ENCODE measurements at regions not wholly inside any gene's neighbourhood (a gene's known extent, or its start where the extent isn't known, plus 50 kb on each side); places are given as distances from the start of the nearest gene placed in this dataset.

- H3K4me3 ChIP-seq (ENCODE audit: low read depth in 1 of 2, low read length in 2 of 2): no peak overlapping the region
- no peaks in the 10 kb centered on the region for H3K27me3 ChIP-seq (ENCODE audit: control insufficient read depth in 1 of 2, insufficient read depth in 2 of 2, low read length in 2 of 2)
- no peaks in the 10 kb centered on the region for H3K9me3 ChIP-seq (ENCODE audit: control insufficient read depth in 1 of 2, low read length in 2 of 2)
- H3K27ac ChIP-seq (ENCODE audit: low read depth, low read length): no peak overlapping the region
- H3K9ac ChIP-seq (ENCODE audit: low read depth in 1 of 2, low read length in 2 of 2): no peak overlapping the region
- H3K36me3 ChIP-seq (ENCODE audit: control insufficient read depth in 1 of 2, insufficient read depth in 2 of 2, low read length in 2 of 2): peaks cover 0 to 20% of the 10 kb centered on the region in 2 donors
- H3K4me1 ChIP-seq (ENCODE audit: control insufficient read depth in 1 of 2, insufficient read depth in 2 of 2, low read length in 2 of 2): no peaks in the 10 kb centered on the region
These were observed 201.0 kb downstream of the SIPA1L2 start for GRCh38 chr1:232428786-232429530.

- no peaks in the 10 kb centered on the region for H3K9me3 ChIP-seq (ENCODE audit: control insufficient read depth in 1 of 2, low read length in 2 of 2)
- H3K36me3 ChIP-seq (ENCODE audit: control insufficient read depth in 1 of 2, insufficient read depth in 2 of 2, low read length in 2 of 2): peaks cover 0 to 23% of the 10 kb centered on the region in 2 donors
- no peaks in the 10 kb centered on the region for H3K4me1 ChIP-seq (ENCODE audit: control insufficient read depth in 1 of 2, insufficient read depth in 2 of 2, low read length in 2 of 2)
- H3K27me3 ChIP-seq (ENCODE audit: control insufficient read depth in 1 of 2, insufficient read depth in 2 of 2, low read length in 2 of 2): no peaks in the 10 kb centered on the region
- no peak overlapping the region for H3K27ac ChIP-seq (ENCODE audit: low read depth, low read length)
- no peak overlapping the region for H3K9ac ChIP-seq (ENCODE audit: low read depth in 1 of 2, low read length in 2 of 2)
- H3K4me3 ChIP-seq (ENCODE audit: low read depth in 1 of 2, low read length in 2 of 2): no peak overlapping the region
These were observed 201.8 kb downstream of the SIPA1L2 start for GRCh38 chr1:232428036-232428645.

GRCh38 chr1:232426801-232427200 lies 203.1 kb downstream of the SIPA1L2 start:
- Histone ChIP-seq H3K36me3 (ENCODE audit: control insufficient read depth in 1 of 2, insufficient read depth in 2 of 2, low read length in 2 of 2) (peaks cover 0 to 24% of the 10 kb centered on the region in 2 donors), H3K27me3 (ENCODE audit: control insufficient read depth in 1 of 2, insufficient read depth in 2 of 2, low read length in 2 of 2) (no peaks in the 10 kb centered on the region), H3K4me1 (ENCODE audit: control insufficient read depth in 1 of 2, insufficient read depth in 2 of 2, low read length in 2 of 2) (no peaks in the 10 kb centered on the region), H3K9me3 (ENCODE audit: control insufficient read depth in 1 of 2, low read length in 2 of 2) (no peaks in the 10 kb centered on the region), H3K4me3 (ENCODE audit: low read depth in 1 of 2, low read length in 2 of 2) (no peak overlapping the region), H3K9ac (ENCODE audit: low read depth in 1 of 2, low read length in 2 of 2) (no peak overlapping the region), H3K27ac (ENCODE audit: low read depth, low read length) (no peak overlapping the region)

GRCh38 chr1:232425421-232425820 lies 204.5 kb downstream of the SIPA1L2 start:
- Histone ChIP-seq H3K27me3 (ENCODE audit: control insufficient read depth in 1 of 2, insufficient read depth in 2 of 2, low read length in 2 of 2) (no peaks in the 10 kb centered on the region), H3K4me3 (ENCODE audit: low read depth in 1 of 2, low read length in 2 of 2) (no peak overlapping the region), H3K27ac (ENCODE audit: low read depth, low read length) (no peak overlapping the region), H3K9me3 (ENCODE audit: control insufficient read depth in 1 of 2, low read length in 2 of 2) (no peaks in the 10 kb centered on the region), H3K4me1 (ENCODE audit: control insufficient read depth in 1 of 2, insufficient read depth in 2 of 2, low read length in 2 of 2) (no peaks in the 10 kb centered on the region), H3K9ac (ENCODE audit: low read depth in 1 of 2, low read length in 2 of 2) (no peak overlapping the region), H3K36me3 (ENCODE audit: control insufficient read depth in 1 of 2, insufficient read depth in 2 of 2, low read length in 2 of 2) (peaks cover 0 to 16% of the 10 kb centered on the region in 2 donors)

DNA sequence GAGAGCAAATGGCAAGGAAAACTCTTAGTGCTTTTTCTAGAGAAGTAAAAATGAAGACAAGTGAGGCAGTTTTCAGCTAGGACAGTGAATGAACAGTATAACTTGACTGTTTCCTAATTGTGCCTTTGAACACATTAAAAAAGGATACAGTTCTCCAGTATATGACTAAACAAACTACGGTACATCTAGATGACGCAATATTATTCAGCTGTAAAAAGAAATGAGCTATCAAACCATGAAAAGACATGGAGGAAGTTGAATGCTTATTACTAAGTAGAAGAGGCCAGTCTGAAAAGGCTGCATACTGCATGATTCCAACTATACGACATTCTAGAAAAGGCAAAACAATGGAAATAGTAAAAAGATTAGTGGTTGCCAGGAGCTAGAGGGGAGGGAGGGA lies 206.3 kb downstream of the SIPA1L2 start:
- no peak overlapping the region for H3K9ac ChIP-seq (ENCODE audit: low read depth in 1 of 2, low read length in 2 of 2)
- no peaks in the 10 kb centered on the region for H3K27me3 ChIP-seq (ENCODE audit: control insufficient read depth in 1 of 2, insufficient read depth in 2 of 2, low read length in 2 of 2)
- no peak overlapping the region for H3K4me3 ChIP-seq (ENCODE audit: low read depth in 1 of 2, low read length in 2 of 2)
- peaks cover 0 to 16% of the 10 kb centered on the region in 2 donors for H3K36me3 ChIP-seq (ENCODE audit: control insufficient read depth in 1 of 2, insufficient read depth in 2 of 2, low read length in 2 of 2)
- no peaks in the 10 kb centered on the region for H3K4me1 ChIP-seq (ENCODE audit: control insufficient read depth in 1 of 2, insufficient read depth in 2 of 2, low read length in 2 of 2)
- no peak overlapping the region for H3K27ac ChIP-seq (ENCODE audit: low read depth, low read length)
- no peaks in the 10 kb centered on the region for H3K9me3 ChIP-seq (ENCODE audit: control insufficient read depth in 1 of 2, low read length in 2 of 2)

DNA sequence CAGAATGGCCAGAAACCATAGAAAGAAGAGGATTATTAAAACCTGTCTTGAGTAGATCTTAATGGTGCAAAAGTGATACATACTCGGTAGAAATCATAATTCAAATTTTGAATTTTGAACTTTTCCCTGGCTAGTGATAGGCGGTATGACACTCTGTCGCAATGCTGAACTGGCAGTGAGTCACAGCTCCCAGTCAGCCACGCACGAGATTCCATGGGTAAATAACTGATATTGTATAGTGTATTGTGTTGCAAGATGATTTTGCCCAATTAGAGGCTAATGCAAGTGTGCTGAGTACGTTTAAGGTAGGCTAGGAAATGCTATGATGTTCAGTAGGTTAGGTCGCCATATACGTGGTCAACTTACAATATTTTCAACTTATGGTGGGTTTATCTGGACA lies 207.0 kb downstream of the SIPA1L2 start:
- peaks cover 0 to 16% of the 10 kb centered on the region in 2 donors for H3K36me3 ChIP-seq (ENCODE audit: control insufficient read depth in 1 of 2, insufficient read depth in 2 of 2, low read length in 2 of 2)

GRCh38 chr1:232422098-232422497 lies 207.8 kb downstream of the SIPA1L2 start:
- H3K27me3 ChIP-seq (ENCODE audit: control insufficient read depth in 1 of 2, insufficient read depth in 2 of 2, low read length in 2 of 2): no peaks in the 10 kb centered on the region
- no peak overlapping the region for H3K4me3 ChIP-seq (ENCODE audit: low read depth in 1 of 2, low read length in 2 of 2)
- no peak overlapping the region for H3K27ac ChIP-seq (ENCODE audit: low read depth, low read length)
- H3K9ac ChIP-seq (ENCODE audit: low read depth in 1 of 2, low read length in 2 of 2): no peak overlapping the region
- H3K4me1 ChIP-seq (ENCODE audit: control insufficient read depth in 1 of 2, insufficient read depth in 2 of 2, low read length in 2 of 2): no peaks in the 10 kb centered on the region
- no peaks in the 10 kb centered on the region for H3K9me3 ChIP-seq (ENCODE audit: control insufficient read depth in 1 of 2, low read length in 2 of 2)
- peaks cover 0 to 13% of the 10 kb centered on the region in 2 donors for H3K36me3 ChIP-seq (ENCODE audit: control insufficient read depth in 1 of 2, insufficient read depth in 2 of 2, low read length in 2 of 2)

More for the DNA sequence above, 207.0 kb downstream of the SIPA1L2 start:
- Histone ChIP-seq H3K9ac (ENCODE audit: low read depth in 1 of 2, low read length in 2 of 2) (no peak overlapping the region), H3K4me1 (ENCODE audit: control insufficient read depth in 1 of 2, insufficient read depth in 2 of 2, low read length in 2 of 2) (no peaks in the 10 kb centered on the region), H3K9me3 (ENCODE audit: control insufficient read depth in 1 of 2, low read length in 2 of 2) (no peaks in the 10 kb centered on the region), H3K27ac (ENCODE audit: low read depth, low read length) (no peak overlapping the region), H3K4me3 (ENCODE audit: low read depth in 1 of 2, low read length in 2 of 2) (no peak overlapping the region), H3K27me3 (ENCODE audit: control insufficient read depth in 1 of 2, insufficient read depth in 2 of 2, low read length in 2 of 2) (no peaks in the 10 kb centered on the region)

DNA sequence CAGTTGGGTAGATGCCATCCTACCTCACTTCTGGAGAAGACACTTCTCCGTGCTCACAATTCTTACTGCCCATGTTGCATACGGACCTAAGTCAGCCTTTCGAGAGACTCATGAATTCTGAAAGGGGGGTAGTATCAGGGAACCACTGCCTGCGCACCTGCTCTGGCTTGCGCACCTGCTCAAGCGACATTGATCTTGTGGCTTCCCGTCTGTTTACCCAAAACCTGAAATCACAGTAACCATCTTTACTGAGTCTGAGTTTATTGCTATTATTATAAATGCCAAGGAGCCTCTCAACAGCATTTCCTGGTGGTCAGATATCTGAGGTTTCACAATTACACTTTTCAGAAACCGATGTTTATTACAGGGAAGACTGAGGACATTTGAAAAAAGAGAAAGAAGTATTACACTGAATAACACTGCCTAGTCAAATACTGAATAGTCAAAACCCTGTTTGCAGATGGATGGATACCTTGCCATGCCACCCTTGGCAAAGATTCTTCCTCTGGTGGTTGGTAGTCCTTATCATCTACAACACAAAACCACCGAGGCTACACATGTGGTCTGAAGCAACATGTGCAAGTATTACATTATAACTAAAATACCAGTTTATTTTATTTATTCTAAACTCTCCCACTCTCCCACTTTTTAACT lies 208.7 kb downstream of the SIPA1L2 start:
- Histone ChIP-seq H3K36me3 (ENCODE audit: control insufficient read depth in 1 of 2, insufficient read depth in 2 of 2, low read length in 2 of 2) (peaks cover 0 to 11% of the 10 kb centered on the region in 2 donors), H3K27me3 (ENCODE audit: control insufficient read depth in 1 of 2, insufficient read depth in 2 of 2, low read length in 2 of 2) (no peaks in the 10 kb centered on the region), H3K9ac (ENCODE audit: low read depth in 1 of 2, low read length in 2 of 2) (no peak overlapping the region), H3K27ac (ENCODE audit: low read depth, low read length) (no peak overlapping the region), H3K4me3 (ENCODE audit: low read depth in 1 of 2, low read length in 2 of 2) (no peak overlapping the region), H3K9me3 (ENCODE audit: control insufficient read depth in 1 of 2, low read length in 2 of 2) (no peaks in the 10 kb centered on the region), H3K4me1 (ENCODE audit: control insufficient read depth in 1 of 2, insufficient read depth in 2 of 2, low read length in 2 of 2) (no peaks in the 10 kb centered on the region)

- no peak overlapping the region for H3K4me3 ChIP-seq (ENCODE audit: low read depth in 1 of 2, low read length in 2 of 2)
- H3K27ac ChIP-seq (ENCODE audit: low read depth, low read length): no peak overlapping the region
- no peak overlapping the region for H3K9ac ChIP-seq (ENCODE audit: low read depth in 1 of 2, low read length in 2 of 2)
- no peaks in the 10 kb centered on the region for H3K9me3 ChIP-seq (ENCODE audit: control insufficient read depth in 1 of 2, low read length in 2 of 2)
- H3K27me3 ChIP-seq (ENCODE audit: control insufficient read depth in 1 of 2, insufficient read depth in 2 of 2, low read length in 2 of 2): no peaks in the 10 kb centered on the region
- peaks cover 0 to 23% of the 10 kb centered on the region in 2 donors for H3K36me3 ChIP-seq (ENCODE audit: control insufficient read depth in 1 of 2, insufficient read depth in 2 of 2, low read length in 2 of 2)
- no peaks in the 10 kb centered on the region for H3K4me1 ChIP-seq (ENCODE audit: control insufficient read depth in 1 of 2, insufficient read depth in 2 of 2, low read length in 2 of 2)
These were observed 212.2 kb downstream of the SIPA1L2 start for GRCh38 chr1:232417636-232418248.

- H3K9me3 ChIP-seq (ENCODE audit: control insufficient read depth in 1 of 2, low read length in 2 of 2): no peaks in the 10 kb centered on the region
- no peaks in the 10 kb centered on the region for H3K4me1 ChIP-seq (ENCODE audit: control insufficient read depth in 1 of 2, insufficient read depth in 2 of 2, low read length in 2 of 2)
- H3K36me3 ChIP-seq (ENCODE audit: control insufficient read depth in 1 of 2, insufficient read depth in 2 of 2, low read length in 2 of 2): peaks cover 0 to 26% of the 10 kb centered on the region in 2 donors
- no peaks in the 10 kb centered on the region for H3K27me3 ChIP-seq (ENCODE audit: control insufficient read depth in 1 of 2, insufficient read depth in 2 of 2, low read length in 2 of 2)
- H3K27ac ChIP-seq (ENCODE audit: low read depth, low read length): no peak overlapping the region
- H3K9ac ChIP-seq (ENCODE audit: low read depth in 1 of 2, low read length in 2 of 2): no peak overlapping the region
- H3K4me3 ChIP-seq (ENCODE audit: low read depth in 1 of 2, low read length in 2 of 2): no peak overlapping the region
These were observed 213.8 kb downstream of the SIPA1L2 start for GRCh38 chr1:232416026-232416568.
